ENCODE measurements at regions not wholly inside any gene's neighbourhood (a gene's known extent, or its start where the extent isn't known, plus 50 kb on each side); places are given as distances from the start of the nearest gene placed in this dataset.
"Not testable (repeated sequence)": the region's sequence is repeated elsewhere in the genome, so short reads cannot be mapped to it uniquely, and the experiment has no call there.

- not testable (repeated sequence) for DNase-seq
Observed at GRCh38 chr1:149366402-149366801, 108.4 kb upstream of the NBPF19 start.

DNA sequence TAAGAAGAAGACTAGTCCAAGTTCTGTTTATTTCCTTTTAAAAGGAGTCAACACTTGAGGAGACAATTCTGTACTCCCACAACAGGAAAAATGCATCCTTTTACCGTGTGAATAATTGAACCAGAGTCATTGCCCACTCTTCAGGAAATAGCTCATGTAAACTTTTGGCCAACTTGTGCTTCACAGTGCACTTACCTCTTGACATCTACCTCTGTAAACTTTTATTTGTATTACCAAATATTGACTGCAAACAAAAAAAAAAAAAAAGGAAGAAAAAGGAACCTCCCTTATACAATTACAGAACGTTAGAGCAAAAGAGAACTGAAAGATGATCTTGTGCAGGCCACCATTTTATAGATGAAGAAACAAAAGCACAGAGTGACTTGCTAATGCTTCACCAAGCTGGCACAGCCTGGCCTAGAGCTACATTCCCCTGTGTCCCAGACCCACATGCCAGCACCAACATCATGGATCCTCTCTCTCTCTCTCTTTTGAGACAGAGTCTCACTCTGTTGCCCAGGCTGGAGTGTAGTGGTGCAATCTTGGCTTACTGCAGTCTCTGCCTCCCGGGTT, 107.3 kb upstream of the NBPF19 start:
- not testable (repeated sequence) for DNase-seq

- not testable (repeated sequence) for DNase-seq
Observed at GRCh38 chr1:149368337-149368736, 106.5 kb upstream of the NBPF19 start.

DNA sequence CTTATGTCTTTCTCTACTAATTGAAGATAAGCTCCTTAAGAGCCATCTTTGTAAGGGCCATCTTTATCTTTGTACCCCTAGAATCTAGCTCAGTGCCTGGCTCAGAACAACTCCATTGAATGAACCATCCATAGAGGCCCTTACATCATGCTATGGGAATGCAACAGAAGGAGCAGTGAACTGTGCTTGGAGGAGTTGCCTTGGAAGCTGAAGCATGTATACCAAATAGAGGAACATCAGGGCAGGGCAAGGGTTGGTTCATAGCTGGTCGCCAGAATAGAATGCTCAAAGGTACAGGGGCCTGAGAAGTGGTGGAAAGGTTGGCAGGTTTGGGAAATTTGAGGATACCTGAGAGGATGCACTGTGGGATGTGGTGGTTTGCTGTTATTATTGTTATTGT, 105.8 kb upstream of the NBPF19 start:
- not testable (repeated sequence) for DNase-seq

- not testable (repeated sequence) for DNase-seq
Observed at GRCh38 chr1:149371955-149372354, 102.9 kb upstream of the NBPF19 start.

GRCh38 chr1:149378462-149378861, 96.4 kb upstream of the NBPF19 start:
- DNase-seq: not testable (repeated sequence)

GRCh38 chr1:149390173-149390926, 84.5 kb upstream of the NBPF19 start:
- DNase-seq: peak in 1 of 2 experiments; percentile 51

- DNase-seq: not testable (repeated sequence)
Observed at GRCh38 chr1:149390931-149391330, 83.9 kb upstream of the NBPF19 start.

GRCh38 chr1:149395802-149396201, 79.0 kb upstream of the NBPF19 start:
- not testable (repeated sequence) for DNase-seq

DNA sequence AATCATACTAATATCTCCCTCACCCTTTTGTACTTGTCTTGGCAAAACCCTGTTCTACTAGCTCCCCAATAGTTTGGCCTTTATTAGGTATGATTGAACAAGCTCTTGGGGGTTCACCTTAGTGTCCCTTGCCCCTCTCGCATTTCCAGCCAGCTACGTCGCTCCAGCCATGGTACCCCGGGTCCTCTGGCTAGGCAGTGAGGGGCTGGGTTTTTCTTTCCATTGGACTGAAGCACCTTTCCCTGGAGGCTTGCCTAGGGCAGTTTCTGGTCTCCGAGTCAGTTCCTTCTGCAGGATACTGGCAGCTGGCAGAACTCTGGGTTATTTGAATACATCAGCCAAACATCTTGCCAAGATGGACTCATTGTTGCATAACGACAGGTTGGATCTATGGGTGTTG, 76.3 kb upstream of the NBPF19 start:
- DNase-seq: not testable (repeated sequence)

GRCh38 chr1:149408404-149408803, 66.4 kb upstream of the NBPF19 start:
- DNase-seq: not testable (repeated sequence)

GRCh38 chr1:149415373-149415772, 59.5 kb upstream of the NBPF19 start:
- DNase-seq: not testable (repeated sequence)

GRCh38 chr1:149418782-149419181, 56.1 kb upstream of the NBPF19 start:
- not testable (repeated sequence) for DNase-seq

DNA sequence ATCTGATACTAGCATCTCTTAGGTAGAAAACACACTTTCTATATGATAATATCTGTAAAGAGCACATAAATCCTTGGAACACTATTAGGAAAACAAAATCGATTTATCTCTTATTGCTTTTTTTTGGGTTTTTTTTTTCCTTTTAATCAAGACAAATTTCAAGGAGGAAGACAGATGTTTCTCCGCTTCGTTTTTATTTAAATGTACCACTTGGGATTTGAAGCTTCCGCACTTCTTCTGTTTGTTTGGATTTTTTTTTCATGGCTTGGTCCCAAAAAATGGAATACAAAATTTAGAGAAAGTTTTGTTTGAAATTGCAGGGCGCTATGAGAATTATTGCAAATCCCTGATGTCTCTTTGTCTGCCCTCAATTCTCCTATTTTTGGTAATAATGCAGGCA, 51.7 kb upstream of the NBPF19 start:
- DNase-seq: not testable (repeated sequence)

Data from NCI-H446 (cell line).